ENCODE measurements at regions not wholly inside any gene's neighbourhood (a gene's known extent, or its start where the extent isn't known, plus 50 kb on each side); places are given as distances from the start of the nearest gene placed in this dataset.

DNA sequence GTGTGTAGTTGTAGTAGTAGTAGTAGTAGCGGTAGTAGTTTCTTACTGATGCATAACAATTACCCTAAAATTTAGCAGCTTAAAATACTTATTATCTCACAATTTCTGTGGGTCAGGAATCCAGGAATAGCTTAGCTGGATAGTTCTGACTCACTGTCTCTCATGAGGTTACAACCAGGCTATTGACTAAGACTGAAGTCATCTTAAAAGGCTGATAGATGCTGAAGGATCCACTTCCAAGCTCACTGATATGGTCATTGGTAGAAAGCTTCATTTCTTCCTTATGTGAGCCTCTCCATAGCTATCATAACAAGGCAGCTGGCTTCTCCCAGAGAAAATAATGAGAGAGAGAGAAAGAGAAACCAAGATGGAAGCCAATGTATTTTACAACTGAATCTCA, 147.5 kb upstream of the FBXL17 start:
- TF ChIP-seq, protein P1, sequence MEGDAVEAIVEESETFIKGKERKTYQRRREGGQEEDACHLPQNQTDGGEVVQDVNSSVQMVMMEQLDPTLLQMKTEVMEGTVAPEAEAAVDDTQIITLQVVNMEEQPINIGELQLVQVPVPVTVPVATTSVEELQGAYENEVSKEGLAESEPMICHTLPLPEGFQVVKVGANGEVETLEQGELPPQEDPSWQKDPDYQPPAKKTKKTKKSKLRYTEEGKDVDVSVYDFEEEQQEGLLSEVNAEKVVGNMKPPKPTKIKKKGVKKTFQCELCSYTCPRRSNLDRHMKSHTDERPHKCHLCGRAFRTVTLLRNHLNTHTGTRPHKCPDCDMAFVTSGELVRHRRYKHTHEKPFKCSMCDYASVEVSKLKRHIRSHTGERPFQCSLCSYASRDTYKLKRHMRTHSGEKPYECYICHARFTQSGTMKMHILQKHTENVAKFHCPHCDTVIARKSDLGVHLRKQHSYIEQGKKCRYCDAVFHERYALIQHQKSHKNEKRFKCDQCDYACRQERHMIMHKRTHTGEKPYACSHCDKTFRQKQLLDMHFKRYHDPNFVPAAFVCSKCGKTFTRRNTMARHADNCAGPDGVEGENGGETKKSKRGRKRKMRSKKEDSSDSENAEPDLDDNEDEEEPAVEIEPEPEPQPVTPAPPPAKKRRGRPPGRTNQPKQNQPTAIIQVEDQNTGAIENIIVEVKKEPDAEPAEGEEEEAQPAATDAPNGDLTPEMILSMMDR (IDR thresholded peaks at IDR 0.05; ENCODE audit: poor library complexity): no peak
- TF ChIP-seq EZH2 (IDR thresholded peaks at IDR 0.05; ENCODE audit: borderline replicate concordance): no peak
- no peak for TF ChIP-seq EZH2phosphoT487 (IDR thresholded peaks at IDR 0.05; ENCODE audit: low read depth, severe bottlenecking, unreplicated experiment)
